Smooth muscle cell (in vitro differentiated cells): ENCODE measurements at regions not wholly inside any gene's neighbourhood (a gene's known extent, or its start where the extent isn't known, plus 50 kb on each side); places are given as distances from the start of the nearest gene placed in this dataset.

Experiments used
- DNase-seq: peaks from one replicate; lab custom pipeline; 2025; ENCODE audit not compliant: unreplicated experiment; lab: John Stamatoyannopoulos, UW
- H2AFZ ChIP-seq: fragments of 200-600 bp; sonication (generic); 2 replicates; pipeline ENCODE4 v1.6.0; 2016; ENCODE audit warnings: antibody characterized with exemption, low read depth, mild to moderate bottlenecking
- H3F3A ChIP-seq: fragments of 200-600 bp; sonication (generic); 2 replicates; pipeline ENCODE4 v1.6.0; 2017; ENCODE audit warnings: antibody characterized with exemption, low read depth
- H3K27ac ChIP-seq: fragments of 200-600 bp; sonication (generic); 2 replicates; pipeline ENCODE4 v1.5.1; 2016; ENCODE audit warnings: low read depth, mild to moderate bottlenecking
- H3K27me3 ChIP-seq: fragments of 200-600 bp; sonication (generic); 2 replicates; pipeline ENCODE4 v1.6.1; 2016; ENCODE audit warnings: low read depth, mild to moderate bottlenecking
- H3K36me3 ChIP-seq: fragments of 200-600 bp; sonication (generic); 2 replicates; pipeline ENCODE4 v1.5.1; 2016; ENCODE audit warnings: low read depth
- H3K4me1 ChIP-seq: fragments of 200-600 bp; sonication (generic); 2 replicates; pipeline ENCODE4 v1.5.1; 2016; ENCODE audit warnings: low read depth
- H3K4me2 ChIP-seq: fragments of 200-600 bp; sonication (generic); 2 replicates; pipeline ENCODE4 v1.6.0; 2016; ENCODE audit warnings: mild to moderate bottlenecking
- H3K4me3 ChIP-seq: fragments of 200-600 bp; sonication (generic); 2 replicates; pipeline ENCODE4 v1.5.1; 2016; ENCODE audit warnings: mild to moderate bottlenecking
- H3K79me2 ChIP-seq: fragments of 200-600 bp; sonication (generic); 2 replicates; pipeline ENCODE4 v1.6.0; 2016; ENCODE audit warnings: low read depth, mild to moderate bottlenecking
- H3K9ac ChIP-seq: fragments of 200-600 bp; sonication (generic); 2 replicates; pipeline ENCODE4 v1.6.0; 2016; ENCODE audit warnings: low read depth
- H3K9me3 ChIP-seq: fragments of 200-600 bp; sonication (generic); replicated peaks from 2 replicates; pipeline ENCODE4 v1.5.1; 2016; ENCODE audit warnings: low read depth
- H4K20me1 ChIP-seq: fragments of 200-600 bp; sonication (generic); 2 replicates; pipeline ENCODE4 v1.6.0; 2016; ENCODE audit warnings: low read depth
- WGBS: methylation state at CpG from one replicate; pipeline ENCODE4 v1.1.7; 2016; ENCODE audit warnings: low lambda C conversion rate; 5-methylcytosine and 5-hydroxymethylcytosine counted together
- TF ChIP-seq, protein P1 (sequence below): fragments of 200-600 bp; sonication (generic); IDR thresholded peaks from 2 replicates; pipeline ENCODE4 v1.5.1; 2017; ENCODE audit warnings: borderline replicate concordance, mild to moderate bottlenecking, antibody characterized with exemption; ENCODE audit not compliant: insufficient read depth, poor library complexity, severe bottlenecking

DNA sequence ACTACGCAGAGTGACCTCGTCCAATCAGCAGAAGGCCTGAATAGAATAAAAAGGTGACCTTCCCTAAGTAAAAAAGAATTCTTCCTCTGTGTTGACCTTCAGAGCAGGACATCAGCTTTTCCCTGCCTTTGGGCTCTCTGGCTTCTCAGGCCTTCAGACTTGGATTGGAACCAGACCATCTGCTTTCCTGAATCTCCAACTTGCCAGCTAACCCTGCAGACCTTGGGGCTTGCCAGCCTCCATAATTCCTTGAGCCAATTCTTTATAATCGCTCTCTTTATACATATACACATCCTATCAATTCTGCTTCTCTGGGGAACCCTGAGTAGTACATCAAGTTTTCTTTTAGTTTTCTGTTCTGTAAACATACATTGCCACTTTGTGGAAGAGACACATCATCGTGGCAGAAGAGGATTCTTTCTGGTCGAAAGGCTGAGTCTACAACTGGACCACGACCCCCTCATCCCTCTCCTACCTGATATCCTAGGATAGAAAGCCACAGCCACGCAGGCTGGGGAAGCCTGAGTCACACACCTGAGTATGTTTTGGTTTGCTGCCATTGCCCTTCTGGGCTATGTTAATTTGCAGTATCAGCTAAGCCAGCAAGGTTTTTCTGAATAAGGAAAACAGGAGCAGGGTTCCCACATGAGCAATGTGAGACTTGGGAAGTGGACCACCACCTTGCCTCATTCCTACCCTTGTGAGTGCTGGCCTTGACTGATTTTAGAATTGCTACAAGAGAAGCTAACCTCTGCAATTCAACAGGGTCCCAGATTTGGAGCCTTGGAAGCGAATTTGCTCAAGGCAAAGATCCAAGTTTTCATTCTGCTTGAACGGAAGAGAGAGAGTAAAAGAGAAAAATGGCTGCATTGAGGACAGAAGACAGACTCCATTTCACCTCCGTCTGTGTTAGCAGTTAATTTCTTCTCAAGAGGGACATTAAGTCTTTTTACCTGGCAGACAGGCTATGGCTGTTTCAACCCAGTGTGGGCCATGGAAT, 445.2 kb upstream of the FZD8 start:
- no peaks in the 10 kb centered on the region for H3K27me3 ChIP-seq
- 93% methylated on average over 10 of the region's 10 CpGs for WGBS
- no peaks in the 10 kb centered on the region for H4K20me1 ChIP-seq
- H3K9me3 ChIP-seq = no peaks in the 10 kb centered on the region
- H3K9ac ChIP-seq = no peak overlapping the region
- H3K4me1 ChIP-seq = no peaks in the 10 kb centered on the region
- H3K36me3 ChIP-seq = no peaks in the 10 kb centered on the region
- no peaks in the 10 kb centered on the region for H3K79me2 ChIP-seq
- no peak for DNase-seq
- no peak overlapping the region for H3K4me2 ChIP-seq
- no peak overlapping the region for H3K4me3 ChIP-seq
- TF ChIP-seq, protein P1, sequence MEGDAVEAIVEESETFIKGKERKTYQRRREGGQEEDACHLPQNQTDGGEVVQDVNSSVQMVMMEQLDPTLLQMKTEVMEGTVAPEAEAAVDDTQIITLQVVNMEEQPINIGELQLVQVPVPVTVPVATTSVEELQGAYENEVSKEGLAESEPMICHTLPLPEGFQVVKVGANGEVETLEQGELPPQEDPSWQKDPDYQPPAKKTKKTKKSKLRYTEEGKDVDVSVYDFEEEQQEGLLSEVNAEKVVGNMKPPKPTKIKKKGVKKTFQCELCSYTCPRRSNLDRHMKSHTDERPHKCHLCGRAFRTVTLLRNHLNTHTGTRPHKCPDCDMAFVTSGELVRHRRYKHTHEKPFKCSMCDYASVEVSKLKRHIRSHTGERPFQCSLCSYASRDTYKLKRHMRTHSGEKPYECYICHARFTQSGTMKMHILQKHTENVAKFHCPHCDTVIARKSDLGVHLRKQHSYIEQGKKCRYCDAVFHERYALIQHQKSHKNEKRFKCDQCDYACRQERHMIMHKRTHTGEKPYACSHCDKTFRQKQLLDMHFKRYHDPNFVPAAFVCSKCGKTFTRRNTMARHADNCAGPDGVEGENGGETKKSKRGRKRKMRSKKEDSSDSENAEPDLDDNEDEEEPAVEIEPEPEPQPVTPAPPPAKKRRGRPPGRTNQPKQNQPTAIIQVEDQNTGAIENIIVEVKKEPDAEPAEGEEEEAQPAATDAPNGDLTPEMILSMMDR = no peak
- no peak overlapping the region for H3K27ac ChIP-seq
- H3F3A ChIP-seq = no peaks in the 10 kb centered on the region
- H2AFZ ChIP-seq = no peak overlapping the region

DNA sequence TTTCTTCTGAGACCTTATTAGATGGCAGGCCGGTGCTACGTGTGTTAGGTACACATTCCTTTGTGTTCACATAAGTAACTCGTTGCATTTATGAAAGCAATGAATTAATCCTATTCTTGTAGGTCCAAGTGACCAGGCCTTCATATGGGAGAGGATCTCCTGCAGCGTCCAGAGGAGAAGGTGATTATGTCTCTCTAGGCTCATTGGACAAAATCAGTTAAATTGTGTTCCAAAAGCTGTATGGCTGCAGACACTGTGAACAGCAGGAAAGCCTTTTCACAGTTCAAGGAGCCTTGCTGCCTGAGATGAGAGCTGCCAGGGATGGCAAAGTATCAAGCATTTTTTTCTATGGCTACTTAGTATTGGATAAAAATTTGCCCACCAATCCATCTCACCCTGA, 433.1 kb upstream of the FZD8 start:
- H3K36me3 ChIP-seq = no peaks in the 10 kb centered on the region
- no peaks in the 10 kb centered on the region for H3F3A ChIP-seq
- no peak overlapping the region for H3K27ac ChIP-seq
- H3K9ac ChIP-seq = no peak overlapping the region
- TF ChIP-seq, protein P1 = no peak
- H3K27me3 ChIP-seq = peaks cover 7% of the 10 kb centered on the region
- H3K79me2 ChIP-seq = no peaks in the 10 kb centered on the region
- H3K9me3 ChIP-seq = no peaks in the 10 kb centered on the region
- 88% methylated on average over 4 of the region's 4 CpGs for WGBS
- no peaks in the 10 kb centered on the region for H3K4me1 ChIP-seq
- DNase-seq = no peak
- no peak overlapping the region for H3K4me3 ChIP-seq
- no peaks in the 10 kb centered on the region for H4K20me1 ChIP-seq
- H2AFZ ChIP-seq = no peak overlapping the region
- H3K4me2 ChIP-seq = no peak overlapping the region

DNA sequence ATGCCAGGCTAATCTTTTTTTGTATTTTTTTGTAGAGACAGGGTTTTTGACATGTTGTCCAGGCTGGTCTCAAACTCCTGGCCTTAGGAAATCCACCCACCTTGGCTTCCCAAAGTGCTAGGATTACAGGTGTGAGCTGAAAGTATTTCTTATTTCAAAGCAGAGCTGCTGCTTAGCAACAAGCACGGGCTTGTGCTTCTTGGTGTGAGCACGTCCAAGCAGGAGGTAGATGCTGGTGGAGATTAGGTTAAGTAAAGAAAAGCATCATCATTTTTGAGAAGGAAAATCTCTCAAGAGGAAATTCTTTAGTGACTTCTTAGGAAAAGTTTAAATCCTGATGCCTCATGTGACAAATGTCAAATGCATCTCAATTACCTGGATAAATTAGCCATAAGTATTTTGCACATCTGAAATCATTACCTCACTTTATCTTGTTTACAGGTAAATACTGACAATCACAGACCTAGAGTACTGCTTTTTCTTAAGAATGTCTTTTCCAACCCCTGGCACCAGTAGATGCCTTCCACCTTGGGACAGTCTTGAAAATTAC, 431.8 kb upstream of the FZD8 start:
- no peaks in the 10 kb centered on the region for H3K4me1 ChIP-seq

More for the DNA sequence above, 431.8 kb upstream of the FZD8 start:
- no peak for DNase-seq
- H2AFZ ChIP-seq = no peak overlapping the region
- no peaks in the 10 kb centered on the region for H3K9me3 ChIP-seq
- no peak overlapping the region for H3K4me3 ChIP-seq
- no peak overlapping the region for H3K4me2 ChIP-seq
- H4K20me1 ChIP-seq = no peaks in the 10 kb centered on the region
- 41% methylated on average over 2 of the region's 2 CpGs for WGBS
- peaks cover 7% of the 10 kb centered on the region for H3K27me3 ChIP-seq
- TF ChIP-seq, protein P1 = no peak
- H3K36me3 ChIP-seq = no peaks in the 10 kb centered on the region
- no peaks in the 10 kb centered on the region for H3K79me2 ChIP-seq
- no peak overlapping the region for H3K9ac ChIP-seq
- no peak overlapping the region for H3K27ac ChIP-seq
- no peaks in the 10 kb centered on the region for H3F3A ChIP-seq
